NCI-H1694 (cell line): ENCODE measurements at regions not wholly inside any gene's neighbourhood (a gene's known extent, or its start where the extent isn't known, plus 50 kb on each side); places are given as distances from the start of the nearest gene placed in this dataset.

Experiments used
- DNase-seq: peaks from one replicate; lab custom pipeline; 2025; lab: John Stamatoyannopoulos, UW

DNA sequence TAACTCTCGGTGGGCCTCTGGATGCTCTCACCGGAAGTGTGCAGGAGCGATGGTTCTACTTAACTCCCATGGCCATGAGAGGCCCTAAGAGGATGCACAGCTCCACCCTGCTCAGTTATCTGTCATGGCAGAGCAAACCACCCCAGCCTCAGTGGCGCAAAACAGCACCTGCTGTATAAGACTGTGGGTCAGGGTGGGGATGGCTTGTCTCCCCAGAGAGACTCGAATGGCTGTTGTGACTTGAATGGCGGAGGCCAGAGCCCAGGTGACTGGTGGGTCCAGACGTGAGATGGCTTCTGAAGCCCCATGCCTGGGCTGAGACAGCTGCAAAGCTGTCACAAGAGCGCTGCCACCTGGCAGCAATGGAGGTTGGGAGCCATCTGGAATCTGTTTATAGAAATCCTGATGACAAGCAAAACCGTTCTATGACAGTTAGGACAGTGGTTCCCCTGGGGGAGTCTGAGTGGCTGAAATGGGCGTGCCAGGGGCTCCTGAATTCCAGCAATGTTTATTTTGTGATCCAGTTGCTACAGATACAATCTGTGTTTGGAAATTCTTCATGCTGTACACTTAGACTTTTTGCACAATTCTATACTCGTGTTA, 490.5 kb downstream of the TCERG1L start:
- no peak for DNase-seq

DNA sequence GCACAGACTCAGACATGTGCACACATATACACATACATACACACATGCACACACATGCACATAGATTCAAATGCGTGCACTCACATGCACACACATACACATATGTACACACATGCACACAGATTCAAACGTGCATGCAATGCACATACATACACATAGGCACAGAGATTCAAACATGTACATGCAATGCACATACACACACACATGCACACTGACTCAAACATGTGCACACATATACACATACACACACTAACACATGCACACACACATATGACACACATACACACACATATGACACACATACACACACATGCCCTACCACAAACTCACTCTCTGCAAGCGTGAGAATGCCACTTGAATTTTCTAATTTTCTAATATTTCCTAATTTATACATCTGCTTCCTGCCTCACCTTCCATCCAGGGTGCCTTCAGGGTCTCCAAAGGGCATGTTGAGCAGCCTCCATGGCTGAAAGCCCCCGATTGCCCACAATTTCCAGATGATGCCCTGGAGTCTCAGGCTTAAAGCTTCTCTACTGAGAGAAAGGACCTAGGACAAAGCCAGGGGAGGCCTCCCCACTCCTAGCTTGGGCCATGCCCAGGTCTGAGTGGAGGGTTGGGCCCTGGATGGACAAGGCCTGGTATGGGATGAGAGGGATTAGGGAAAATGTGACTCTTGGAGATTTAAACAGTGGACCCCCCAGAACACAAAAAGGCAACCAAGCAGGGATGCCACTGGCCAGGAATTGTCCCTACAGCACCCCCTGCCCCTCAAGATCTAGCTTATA, 487.1 kb downstream of the TCERG1L start:
- DNase-seq = no peak

DNA sequence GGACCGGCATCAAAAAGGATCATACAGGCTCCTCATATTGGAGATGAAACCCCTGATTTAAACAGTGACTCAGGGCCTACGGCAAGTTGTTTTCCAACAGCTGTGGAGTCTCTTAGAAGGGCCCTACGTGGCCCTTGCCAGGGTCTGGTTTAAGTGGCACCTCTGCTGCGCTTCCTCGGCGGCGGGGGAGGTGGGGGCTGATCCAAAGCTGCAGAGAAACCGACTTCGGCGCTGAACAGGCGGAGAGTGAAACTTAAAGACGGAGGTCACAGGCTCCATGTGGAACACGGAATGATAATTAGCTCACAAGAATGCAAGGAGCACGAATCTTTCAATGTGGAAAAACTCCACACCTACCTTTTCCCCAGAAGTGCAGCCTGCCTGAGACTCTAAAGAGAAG, 477.9 kb downstream of the TCERG1L start:
- DNase-seq = no peak

DNA sequence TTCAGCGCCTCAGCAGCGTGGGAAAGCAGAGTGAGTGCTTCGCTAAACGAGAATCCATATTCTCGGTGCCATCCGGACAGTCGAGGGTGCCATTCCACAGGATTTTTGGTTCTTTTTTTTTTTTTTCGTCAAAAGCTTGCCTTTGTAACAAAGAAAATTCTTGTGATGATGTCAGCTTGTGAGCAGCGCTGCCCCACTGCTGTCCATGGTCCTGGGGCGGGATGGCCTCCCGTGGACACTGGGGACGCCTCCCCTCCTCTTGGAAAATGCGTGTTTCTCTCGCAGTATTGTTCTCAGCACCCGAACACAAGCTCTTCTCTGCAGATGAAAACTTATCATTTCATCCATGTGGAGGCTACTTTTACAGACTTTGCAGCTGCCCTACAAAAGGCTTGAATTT, 477.4 kb downstream of the TCERG1L start:
- DNase-seq = no peak

DNA sequence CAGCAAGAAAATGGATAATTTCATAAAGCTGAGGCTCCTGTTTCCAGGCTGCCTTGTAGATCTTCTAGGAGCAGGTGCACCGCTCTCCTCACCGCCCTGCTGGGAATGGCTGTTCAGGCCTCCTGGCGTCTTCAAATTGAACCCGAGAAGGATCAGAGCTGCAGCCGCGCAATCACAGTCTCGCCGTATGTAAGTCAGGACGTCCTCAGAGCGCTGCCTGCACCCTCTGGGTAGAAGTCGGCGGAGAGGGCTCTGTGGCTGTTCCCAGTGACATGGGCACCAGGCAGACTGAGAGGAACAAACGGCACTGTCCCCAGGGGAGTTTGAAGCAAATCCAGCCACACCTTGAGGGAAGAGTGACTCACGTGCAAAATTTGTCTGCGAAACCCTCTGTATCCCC, 476.9 kb downstream of the TCERG1L start:
- no peak for DNase-seq

DNA sequence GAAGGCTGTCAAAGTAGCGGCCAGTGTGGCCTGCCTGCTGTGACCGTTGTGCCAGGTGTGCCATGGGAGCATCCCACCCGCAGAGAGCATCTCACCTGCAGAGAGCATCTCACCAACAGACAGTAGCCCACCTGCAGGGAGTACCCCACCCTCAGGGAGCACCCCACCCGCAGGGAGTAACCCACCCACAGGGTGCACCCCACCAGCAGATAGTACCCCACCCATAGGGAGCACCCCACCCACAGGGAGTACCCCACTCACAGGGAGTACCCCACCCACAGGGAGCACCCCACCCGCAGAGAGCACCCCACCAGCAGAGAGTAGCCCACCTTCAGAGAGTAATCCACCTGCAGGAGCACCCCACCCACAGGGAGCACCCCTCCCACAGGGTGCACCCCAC, 476.5 kb downstream of the TCERG1L start:
- DNase-seq = no peak

DNA sequence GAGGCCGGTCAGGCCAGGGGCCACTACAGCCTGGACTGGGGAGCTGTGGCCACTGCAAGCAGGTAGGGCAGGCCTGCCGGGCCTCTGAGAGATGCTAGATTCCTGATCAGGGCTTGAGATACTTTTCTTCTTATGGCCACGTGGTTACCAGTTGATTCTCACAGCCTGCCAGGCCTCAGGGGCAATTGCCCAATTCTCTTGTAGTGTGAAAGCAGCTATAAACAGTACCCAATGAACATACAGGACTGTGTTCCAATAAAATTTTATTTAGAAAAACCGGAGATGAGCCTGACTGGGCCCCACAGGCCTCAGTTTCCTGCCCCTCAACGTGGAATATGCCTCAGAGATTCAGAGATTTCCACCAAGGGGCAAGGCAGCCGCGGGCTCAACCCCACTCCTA, 475.2 kb downstream of the TCERG1L start:
- no peak for DNase-seq

DNA sequence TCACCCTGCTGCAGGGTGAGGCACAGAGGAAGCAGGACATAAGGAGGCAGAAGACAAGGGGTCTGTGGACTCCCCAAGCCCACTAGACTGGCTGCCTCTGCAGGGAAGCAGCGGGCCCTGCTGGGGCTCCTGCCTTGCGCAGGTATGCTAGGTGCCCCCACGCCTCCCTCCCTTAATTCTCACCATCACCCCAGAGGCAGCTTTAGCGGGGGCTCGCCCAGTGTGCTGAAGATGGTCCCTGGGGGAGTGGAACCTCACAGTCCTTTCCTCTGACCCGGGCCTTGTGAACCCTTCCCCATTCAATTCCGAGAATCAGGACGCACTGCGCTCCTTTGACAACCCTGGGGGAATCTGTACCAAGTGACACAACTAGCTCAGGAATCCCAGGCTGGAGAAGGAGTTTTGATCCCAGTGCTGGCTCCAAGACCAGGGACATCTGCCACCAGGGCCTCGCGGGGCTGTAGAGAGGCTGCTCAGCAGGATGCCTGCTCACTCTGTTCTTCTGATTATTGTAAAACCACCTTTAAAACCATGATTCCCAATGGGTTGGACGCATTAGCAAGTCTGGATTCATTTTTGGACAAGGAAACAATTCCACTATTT, 468.4 kb downstream of the TCERG1L start:
- no peak for DNase-seq

DNA sequence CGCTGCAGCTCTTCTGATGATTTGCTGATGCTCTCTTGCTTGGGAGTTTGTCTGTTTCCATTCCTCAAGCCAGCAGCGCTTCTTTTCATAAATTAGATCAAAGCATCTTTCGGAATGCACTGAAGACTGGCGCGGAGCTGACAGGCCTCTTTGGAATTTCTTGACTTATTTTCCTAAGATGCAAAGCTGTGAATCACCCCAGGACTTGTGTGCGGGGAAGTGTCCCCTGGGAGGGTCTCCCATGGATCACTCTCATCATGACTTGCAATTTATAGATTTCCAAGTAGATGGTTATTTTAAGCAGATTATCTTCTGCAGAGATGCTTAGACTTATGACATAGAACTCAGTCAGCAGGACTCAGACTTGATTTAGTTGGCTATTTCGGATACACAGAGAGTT, 467.2 kb downstream of the TCERG1L start:
- DNase-seq = no peak

DNA sequence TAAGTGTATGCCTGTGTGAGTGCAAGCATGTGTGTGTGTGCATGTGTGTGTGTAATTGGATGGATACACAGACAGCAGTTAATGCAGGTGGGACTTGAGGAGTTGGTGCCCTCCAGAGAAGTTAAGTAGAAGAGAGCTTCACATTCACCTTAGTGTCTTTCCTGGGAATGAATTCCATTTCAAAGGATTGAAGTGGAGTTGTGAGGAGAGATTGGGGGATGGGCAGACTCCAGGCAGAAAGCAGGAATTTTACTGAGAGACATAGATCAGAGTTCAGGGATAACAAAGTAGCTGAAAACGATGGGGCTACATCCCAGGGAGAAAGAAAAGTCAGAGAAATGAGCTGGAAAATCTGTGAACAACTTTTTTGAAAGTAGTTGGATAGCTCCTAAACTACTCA, 464.4 kb downstream of the TCERG1L start:
- no peak for DNase-seq

DNA sequence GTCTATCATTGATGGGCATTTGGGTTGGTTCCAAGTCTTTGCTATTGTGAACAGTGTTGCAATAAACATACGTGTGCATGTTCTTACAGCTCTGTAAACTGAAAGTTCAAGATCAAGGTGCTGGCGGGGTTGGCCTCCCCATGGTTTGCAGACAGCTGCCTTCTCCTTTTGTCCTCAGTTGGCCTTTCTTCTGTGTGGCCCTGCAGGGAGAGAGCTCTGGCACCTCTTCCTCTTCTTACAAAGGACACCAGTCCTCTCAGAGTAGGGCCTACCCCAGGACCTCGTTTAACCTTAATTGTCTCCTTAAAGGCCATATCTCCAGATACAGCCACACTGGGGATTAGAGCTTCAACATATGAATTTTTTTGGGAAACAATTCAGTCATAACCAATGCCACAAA, 462.7 kb downstream of the TCERG1L start:
- DNase-seq = no peak

DNA sequence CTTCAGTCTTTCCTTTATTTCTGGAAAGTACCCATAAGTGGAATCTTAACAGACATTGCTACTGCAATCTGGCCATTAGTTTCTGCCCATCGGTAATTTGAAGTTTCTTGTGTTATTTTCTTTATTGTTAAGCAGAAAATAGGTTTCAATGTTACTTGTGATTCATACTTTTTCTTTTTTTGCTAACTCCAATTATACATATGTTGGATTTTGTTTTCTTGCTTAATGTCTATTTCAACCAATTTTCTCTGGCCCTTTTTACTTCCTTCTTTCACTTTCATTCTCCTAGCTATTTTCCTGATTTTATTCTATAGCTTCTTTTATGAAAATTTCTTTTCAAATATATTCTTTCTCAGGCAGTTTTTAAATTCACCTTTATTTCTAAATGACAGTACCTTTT, 457.4 kb downstream of the TCERG1L start:
- DNase-seq = no peak

DNA sequence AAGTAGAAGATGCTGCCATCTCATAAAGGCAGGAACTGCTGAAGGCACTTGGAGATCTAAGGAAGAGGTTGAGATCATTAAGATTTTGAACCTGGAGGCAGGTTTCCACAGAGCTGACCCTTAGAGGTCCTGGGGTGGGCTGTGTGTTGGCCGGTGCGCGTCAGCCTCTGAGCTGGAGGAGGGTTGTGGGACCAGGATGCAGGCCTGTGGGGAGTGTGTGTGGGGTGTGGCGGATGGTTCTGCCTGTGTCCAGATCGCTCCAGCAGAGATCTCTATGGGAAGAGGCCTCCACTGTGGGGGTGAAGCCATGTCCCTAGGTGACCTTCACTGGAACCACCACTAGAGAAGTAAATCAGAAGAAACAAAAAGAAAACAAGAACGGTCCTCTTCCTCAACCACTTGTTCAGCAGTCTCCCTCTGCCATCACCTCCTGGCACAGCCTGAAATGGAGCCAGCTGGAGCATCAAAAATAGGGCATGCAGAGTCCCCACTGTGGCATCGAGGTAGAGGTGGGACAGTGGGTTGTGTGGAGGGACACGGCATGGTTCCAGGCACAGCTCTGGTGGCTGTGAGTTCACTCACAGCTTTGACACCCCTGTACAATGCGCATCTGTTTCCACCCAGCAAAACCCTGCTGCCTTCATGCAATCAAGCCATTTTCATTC, 453.8 kb downstream of the TCERG1L start:
- DNase-seq = no peak

DNA sequence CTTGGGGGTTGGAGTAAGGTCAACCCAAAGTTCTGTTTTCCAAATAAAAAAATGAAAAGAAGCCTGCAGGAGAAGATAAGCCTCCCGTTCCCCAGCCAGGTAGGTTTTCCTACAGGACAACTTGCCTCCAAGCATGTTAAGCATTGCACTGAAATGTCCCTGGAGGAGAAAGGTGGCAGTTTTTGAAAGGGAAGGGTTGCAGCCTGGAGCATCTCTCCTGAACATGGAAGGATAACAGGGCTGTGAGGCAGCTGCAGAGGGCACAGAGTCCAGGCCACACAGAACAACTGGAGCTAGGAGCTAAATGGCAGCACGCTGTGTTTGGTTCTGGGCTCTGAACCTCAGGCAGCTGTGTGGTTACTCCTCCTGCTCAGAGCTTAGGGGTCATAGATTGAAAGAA, 452.9 kb downstream of the TCERG1L start:
- no peak for DNase-seq

DNA sequence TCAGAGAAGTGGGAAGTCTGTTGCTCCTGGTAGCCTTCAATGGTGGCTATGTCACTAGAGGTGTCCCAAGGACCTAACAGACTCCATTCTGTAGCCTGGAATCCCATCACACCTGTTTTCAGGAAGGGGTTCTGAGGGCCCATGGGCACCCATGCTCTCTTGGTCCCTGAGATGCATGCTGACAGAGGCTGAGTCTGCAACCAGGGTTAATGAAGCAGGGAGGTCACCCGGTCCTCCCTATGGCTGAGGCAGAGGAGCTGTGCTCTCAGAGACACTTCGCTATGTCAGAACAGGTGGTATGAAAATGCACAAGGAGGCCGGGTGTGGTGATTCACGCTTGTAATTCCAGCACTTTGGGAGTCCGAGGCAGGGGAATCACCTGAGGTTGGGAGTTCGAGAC, 452.1 kb downstream of the TCERG1L start:
- DNase-seq = no peak

DNA sequence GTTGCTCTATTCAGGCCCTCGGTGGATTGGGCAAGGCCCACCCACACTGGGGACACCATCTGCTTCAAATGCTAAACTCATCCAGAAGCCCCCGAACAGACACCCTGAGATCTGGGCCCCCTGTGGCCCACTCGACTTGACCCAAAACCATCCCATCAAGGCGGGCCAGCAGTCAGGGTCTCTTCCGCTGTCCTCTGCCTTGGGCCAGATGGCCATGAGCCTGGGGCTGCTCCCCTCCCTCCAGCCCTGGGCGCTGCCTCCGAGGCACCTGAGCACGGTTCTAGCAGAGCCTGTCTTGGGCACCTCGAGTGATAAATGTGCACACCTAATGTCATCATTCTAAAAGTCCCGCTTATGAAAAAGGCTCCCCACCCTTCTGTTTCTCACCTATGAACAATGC, 449.4 kb downstream of the TCERG1L start:
- no peak for DNase-seq

DNA sequence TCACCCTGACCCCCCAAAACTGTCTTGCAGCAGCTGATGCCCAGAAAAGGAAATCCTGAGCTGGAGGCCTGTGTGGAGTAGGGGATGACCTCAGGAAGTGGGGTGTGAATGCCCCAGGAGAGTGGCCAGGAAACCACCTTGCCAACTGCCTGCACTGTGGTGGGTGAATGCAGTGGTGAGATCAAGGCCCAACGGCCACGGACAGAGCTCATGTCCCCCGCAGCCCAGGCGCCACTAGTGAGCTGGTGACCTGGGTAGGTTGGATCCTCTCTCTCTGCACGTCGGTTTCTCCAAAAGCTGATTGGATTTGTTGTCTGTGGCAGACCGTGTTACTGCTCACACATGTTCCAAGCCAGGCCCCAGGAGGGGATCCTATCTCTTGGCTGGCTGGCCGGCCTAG, 448.9 kb downstream of the TCERG1L start:
- DNase-seq = no peak

DNA sequence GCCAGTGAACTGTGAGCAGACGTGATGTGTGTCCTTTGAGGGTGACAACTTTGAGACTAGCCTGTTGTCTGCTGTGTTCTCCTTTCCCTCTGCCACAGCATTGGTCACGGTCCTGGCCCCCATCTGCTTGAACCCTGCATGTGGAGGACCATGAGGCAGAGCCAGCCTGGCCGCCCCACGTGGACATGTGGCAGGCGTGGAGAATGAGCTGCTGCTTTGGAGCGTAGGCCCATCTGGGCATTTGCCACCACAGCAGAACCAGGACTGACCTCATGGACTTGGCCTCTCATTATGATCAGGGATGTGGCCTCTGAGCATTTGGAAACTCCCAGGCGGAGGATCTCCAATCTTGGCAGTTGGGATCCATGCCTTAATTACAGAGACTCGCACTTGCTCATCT, 448.5 kb downstream of the TCERG1L start:
- DNase-seq = no peak

DNA sequence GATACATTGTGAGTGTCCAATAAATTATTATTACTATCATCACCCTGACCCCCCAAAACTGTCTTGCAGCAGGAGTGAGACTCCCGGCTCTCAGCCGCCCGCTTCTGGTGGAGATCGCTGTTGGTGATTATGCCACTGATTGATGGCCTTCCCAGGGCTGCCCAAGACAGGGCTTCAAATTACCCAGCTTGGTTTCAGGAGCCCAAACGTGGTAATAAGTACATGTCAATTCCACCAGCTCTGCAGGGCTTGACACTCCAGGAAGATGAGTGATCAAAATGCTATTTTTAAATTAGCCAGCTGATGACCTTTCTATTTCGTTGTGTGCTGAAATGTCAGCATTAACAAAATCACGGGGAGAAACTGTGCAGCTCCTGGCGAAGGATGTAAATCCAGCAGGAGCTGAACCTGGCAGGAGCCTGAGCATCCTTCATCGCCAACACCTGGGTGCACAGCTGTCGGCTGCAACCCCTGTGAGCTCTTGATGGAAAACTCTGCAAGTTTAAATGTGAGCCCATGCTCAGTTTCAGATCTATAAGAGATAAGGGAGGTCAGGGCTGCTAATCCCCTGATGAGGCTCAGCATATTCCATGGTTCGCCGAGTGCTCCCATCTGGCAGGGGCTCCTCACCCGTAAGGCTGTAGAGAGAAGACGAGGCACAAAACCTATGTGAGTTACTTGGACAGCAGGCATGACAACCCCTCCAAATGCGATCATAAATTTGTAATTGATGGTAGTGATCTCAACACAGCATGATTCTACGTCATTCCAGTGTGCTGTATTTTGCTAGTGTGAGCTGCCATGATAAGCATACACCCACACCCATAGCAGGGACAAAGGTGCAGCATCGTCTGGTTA, 446.3 kb downstream of the TCERG1L start:
- DNase-seq = no peak

DNA sequence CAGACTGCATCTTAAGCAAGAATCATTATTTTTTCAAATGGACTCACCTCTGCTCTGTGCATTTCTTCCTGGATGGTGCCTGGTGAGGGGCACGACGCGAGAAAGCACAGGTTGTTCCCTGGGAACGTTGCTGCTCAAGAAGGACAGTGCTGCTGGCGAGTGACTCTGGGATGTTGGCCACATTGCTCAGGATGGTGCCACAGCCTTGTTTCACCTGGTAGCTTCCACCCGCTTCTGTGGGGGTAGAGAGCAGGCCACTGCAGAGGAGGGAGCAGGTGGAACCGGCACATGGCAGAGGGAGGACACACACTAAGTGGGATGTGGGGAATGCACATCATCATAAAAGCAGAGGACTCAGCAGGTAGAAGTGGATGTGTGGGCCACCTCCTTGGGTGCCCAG, 444.7 kb downstream of the TCERG1L start:
- no peak for DNase-seq

DNA sequence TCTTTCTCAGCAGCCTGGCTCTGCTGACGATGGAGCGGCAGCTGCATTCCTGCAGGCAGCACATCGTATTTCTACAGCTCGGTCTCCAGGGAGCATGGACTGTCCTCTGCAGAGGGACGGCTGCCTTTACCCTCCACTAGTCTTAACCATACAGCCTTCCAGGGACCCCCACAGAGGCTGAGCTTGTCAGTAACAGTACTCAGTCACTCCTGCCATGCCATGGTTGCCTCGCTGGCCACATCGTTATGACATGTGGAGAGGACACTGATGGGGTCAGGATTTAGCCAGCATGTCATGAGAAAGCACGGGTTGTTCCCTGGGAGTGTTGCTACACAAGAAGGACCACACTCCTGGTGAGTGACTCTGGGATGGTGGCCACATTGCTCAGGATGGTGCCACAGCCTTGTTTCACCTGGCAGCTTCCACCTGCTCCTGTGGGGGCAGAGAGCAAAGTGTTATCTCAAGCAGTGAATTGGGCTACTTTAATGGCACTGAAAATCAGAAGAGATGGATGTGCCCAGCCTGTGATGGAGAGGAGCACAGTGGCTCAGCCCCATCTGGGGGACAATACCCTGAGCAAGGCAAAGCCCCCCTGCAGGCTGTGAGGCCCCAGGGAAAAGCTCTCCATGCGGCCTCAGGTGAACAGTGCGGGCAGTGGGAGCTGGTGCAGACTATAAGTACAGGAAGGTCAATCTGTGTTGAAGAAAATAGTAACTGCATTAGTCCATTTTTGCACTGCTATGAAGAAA, 443.9 kb downstream of the TCERG1L start:
- DNase-seq = no peak
